BE2C (cell line): ENCODE measurements at regions not wholly inside any gene's neighbourhood (a gene's known extent, or its start where the extent isn't known, plus 50 kb on each side); places are given as distances from the start of the nearest gene placed in this dataset.

Source experiments
- DNase-seq: peaks from one replicate; pipeline ENCODE4 v3.0.0-alpha.2; 2020
- H3K27me3 ChIP-seq: fragments of 250-450 bp; sonication (Bioruptor Pico); 2 replicates; pipeline ENCODE4 v1.5.1; 2020; ENCODE audit warnings: mild to moderate bottlenecking
- H3K36me3 ChIP-seq: fragments of 250-450 bp; sonication (Bioruptor Pico); 2 replicates; pipeline ENCODE4 v1.5.1; 2020; ENCODE audit warnings: mild to moderate bottlenecking
- H3K4me1 ChIP-seq: fragments of 250-450 bp; sonication (Bioruptor Pico); 2 replicates; pipeline ENCODE4 v1.5.1; 2020
- H3K4me3 ChIP-seq: 2 replicates; pipeline ENCODE4 v1.5.1; 2011; ENCODE audit warnings: low read depth, low read length
- H3K9me3 ChIP-seq: fragments of 250-450 bp; sonication (Bioruptor Pico); 2 replicates; pipeline ENCODE4 v1.5.1; 2020
- CTCF ChIP-seq: IDR thresholded peaks from 2 replicates; pipeline ENCODE4 v1.5.1; 2012; ENCODE audit warnings: mild to moderate bottlenecking, low read depth, low read length

DNA sequence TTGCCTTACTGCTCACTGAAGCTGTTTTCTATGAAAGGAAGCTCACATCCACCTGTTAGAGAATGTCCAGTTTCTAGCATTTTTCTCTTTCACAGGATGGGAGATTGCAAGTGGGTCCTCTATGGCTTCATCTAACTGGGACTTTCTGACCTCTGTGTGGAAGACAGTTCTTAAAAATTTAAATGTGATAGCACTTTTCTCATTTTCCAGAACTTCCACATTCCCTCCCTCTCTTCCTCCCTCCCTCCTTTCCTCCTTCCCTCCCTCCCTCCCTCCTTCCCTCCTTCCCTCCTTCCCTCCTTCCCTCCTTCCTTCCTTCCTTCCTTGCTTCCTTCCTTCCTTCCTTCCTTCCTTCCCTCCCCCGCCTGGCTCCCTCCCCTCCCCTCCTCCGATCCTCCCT is 291.1 kb downstream of the DOK5 start:
- TF ChIP-seq CTCF: no peak
- H3K9me3 ChIP-seq: no peaks in the 10 kb centered on the region
- no peak overlapping the region for H3K4me3 ChIP-seq
- H3K4me1 ChIP-seq: no peaks in the 10 kb centered on the region
- no peak for DNase-seq
- no peaks in the 10 kb centered on the region for H3K27me3 ChIP-seq
- no peaks in the 10 kb centered on the region for H3K36me3 ChIP-seq

- Histone ChIP-seq H3K4me3 (no peak overlapping the region), H3K4me1 (no peaks in the 10 kb centered on the region), H3K36me3 (no peaks in the 10 kb centered on the region), H3K27me3 (no peaks in the 10 kb centered on the region), H3K9me3 (no peaks in the 10 kb centered on the region)
- no peak for DNase-seq
- TF ChIP-seq CTCF: no peak
Measured at GRCh38 chr20:54763366-54763765, 288.0 kb downstream of the DOK5 start.

- Histone ChIP-seq H3K36me3 (no peaks in the 10 kb centered on the region), H3K27me3 (no peaks in the 10 kb centered on the region), H3K4me1 (no peaks in the 10 kb centered on the region), H3K9me3 (no peaks in the 10 kb centered on the region), H3K4me3 (no peak overlapping the region)
- TF ChIP-seq CTCF: no peak
- DNase-seq: no peak
Measured at GRCh38 chr20:54759589-54759988, 284.2 kb downstream of the DOK5 start.

DNA sequence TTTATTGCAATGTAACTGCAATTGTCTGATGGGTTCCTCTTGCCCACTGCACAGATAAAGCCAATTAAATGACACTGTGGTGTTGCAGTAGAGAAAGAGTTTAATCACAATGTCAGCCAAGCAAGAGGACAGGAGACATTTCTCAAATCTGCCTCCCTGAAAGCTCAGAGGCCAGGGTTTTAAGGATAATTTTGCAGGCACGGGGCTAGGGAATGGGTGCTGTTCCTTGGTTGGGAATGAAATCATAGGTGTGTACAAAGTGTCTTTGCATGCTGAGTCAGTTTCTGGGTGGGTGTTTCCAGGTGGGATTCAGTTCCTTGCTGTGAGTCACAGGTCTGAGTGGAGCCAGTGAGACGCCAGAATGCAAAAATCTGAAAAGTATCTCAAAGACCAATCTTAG is 271.4 kb downstream of the DOK5 start:
- Histone ChIP-seq H3K4me3 (no peak overlapping the region), H3K9me3 (no peaks in the 10 kb centered on the region), H3K36me3 (no peaks in the 10 kb centered on the region), H3K4me1 (no peaks in the 10 kb centered on the region), H3K27me3 (no peaks in the 10 kb centered on the region)
- no peak for TF ChIP-seq CTCF
- no peak for DNase-seq

DNA sequence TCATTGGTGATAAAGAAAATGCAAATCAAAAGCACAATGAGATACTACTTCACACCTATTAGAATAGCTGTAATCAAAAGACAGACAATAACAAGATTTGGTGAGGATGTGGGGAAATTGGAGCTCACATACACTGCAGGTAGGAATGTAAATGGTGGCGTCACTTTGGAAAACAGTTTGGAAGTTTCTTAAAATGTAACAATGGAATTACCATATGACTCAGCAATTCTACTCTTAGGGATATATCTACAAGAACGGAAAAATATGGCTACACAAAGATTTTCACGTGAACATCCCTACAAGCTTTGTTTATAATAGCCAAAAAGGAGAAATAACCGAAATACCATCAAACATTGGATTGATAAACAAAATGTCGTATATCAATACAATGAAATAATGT is 270.4 kb downstream of the DOK5 start:
- TF ChIP-seq CTCF: no peak
- no peaks in the 10 kb centered on the region for H3K27me3 ChIP-seq
- H3K4me3 ChIP-seq: no peak overlapping the region
- no peaks in the 10 kb centered on the region for H3K4me1 ChIP-seq
- no peak for DNase-seq
- H3K36me3 ChIP-seq: no peaks in the 10 kb centered on the region
- H3K9me3 ChIP-seq: no peaks in the 10 kb centered on the region

- no peaks in the 10 kb centered on the region for H3K4me1 ChIP-seq
- no peaks in the 10 kb centered on the region for H3K36me3 ChIP-seq
- H3K4me3 ChIP-seq: no peak overlapping the region
- H3K9me3 ChIP-seq: no peaks in the 10 kb centered on the region
- TF ChIP-seq CTCF: no peak
- H3K27me3 ChIP-seq: no peaks in the 10 kb centered on the region
- no peak for DNase-seq
Measured at GRCh38 chr20:54744097-54744496, 268.7 kb downstream of the DOK5 start.
